Nephron progenitor cell (in vitro differentiated cells): ENCODE measurements at regions not wholly inside any gene's neighbourhood (a gene's known extent, or its start where the extent isn't known, plus 50 kb on each side); places are given as distances from the start of the nearest gene placed in this dataset.

Experiments
- DNase-seq: peaks from one replicate; pipeline ENCODE4 v3.0.0; 2021
- H3K27ac Mint-ChIP-seq: 2 replicates; pipeline ENCODE4 v1.8.0; 2021; ENCODE audit warnings: mild to moderate bottlenecking, moderate library complexity, mixed read lengths
- H3K27me3 Mint-ChIP-seq: 2 replicates; pipeline ENCODE4 v1.8.0; 2021; ENCODE audit warnings: mild to moderate bottlenecking, low read depth, mixed read lengths; ENCODE audit not compliant: poor library complexity
- H3K36me3 Mint-ChIP-seq: 2 replicates; pipeline ENCODE4 v1.8.0; 2021; ENCODE audit warnings: low read depth, mixed read lengths
- H3K4me1 Mint-ChIP-seq: 2 replicates; pipeline ENCODE4 v1.8.0; 2021; ENCODE audit warnings: mixed read lengths
- H3K4me3 Mint-ChIP-seq: 2 replicates; pipeline ENCODE4 v1.8.0; 2021; ENCODE audit warnings: mild to moderate bottlenecking, moderate library complexity, mixed read lengths
- H3K9me3 Mint-ChIP-seq: 2 replicates; pipeline ENCODE4 v1.8.0; 2021; ENCODE audit warnings: mild to moderate bottlenecking, moderate library complexity, mixed read lengths
- CTCF ChIP-seq: fragments of 200-600 bp; sonication (generic); IDR thresholded peaks from 2 replicates; pipeline ENCODE4 v1.5.0; 2021; ENCODE audit warnings: antibody characterized with exemption

- H3K36me3 Mint-ChIP-seq: no peaks in the 10 kb centered on the region
- no peaks in the 10 kb centered on the region for H3K4me1 Mint-ChIP-seq
- no peak for TF ChIP-seq CTCF
- no peaks in the 10 kb centered on the region for H3K9me3 Mint-ChIP-seq
- peaks cover 18% of the 10 kb centered on the region for H3K27me3 Mint-ChIP-seq
- DNase-seq: no peak
- H3K4me3 Mint-ChIP-seq: no peak overlapping the region
- no peak overlapping the region for H3K27ac Mint-ChIP-seq
Measured at GRCh38 chr10:31187182-31187581, 131.8 kb upstream of the ZEB1 start.

DNA sequence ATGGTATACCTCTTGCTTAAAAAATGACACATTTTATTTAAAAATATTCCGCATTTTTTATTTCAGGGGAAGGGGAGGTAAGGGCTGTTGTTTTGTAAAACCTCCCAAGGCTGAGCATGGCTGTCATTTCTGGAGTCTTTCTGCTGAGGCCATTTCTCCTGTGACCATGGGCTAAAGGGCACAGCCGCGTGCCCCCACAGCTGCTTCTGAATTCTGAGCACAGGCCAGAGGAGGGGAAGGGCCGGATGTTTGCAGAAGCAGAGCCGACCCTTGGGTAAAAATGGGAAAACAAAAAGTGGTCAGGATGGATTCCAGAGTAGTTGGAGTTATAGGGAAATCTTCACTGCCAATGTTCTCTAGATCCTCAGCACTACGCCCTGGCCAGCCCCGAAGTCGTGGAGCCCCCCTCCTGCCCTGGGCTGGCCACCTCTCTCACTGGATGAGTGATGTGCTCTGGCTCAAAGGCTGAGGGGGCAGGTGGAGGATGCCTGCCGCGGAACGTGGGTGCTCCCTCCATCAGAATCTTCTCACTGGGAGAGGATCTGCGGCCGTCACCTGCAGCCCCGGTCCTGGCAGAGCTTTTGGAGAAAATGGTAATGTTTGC is 131.3 kb upstream of the ZEB1 start:
- no peaks in the 10 kb centered on the region for H3K4me1 Mint-ChIP-seq
- no peaks in the 10 kb centered on the region for H3K36me3 Mint-ChIP-seq
- H3K27me3 Mint-ChIP-seq: peaks cover 14% of the 10 kb centered on the region
- no peak overlapping the region for H3K27ac Mint-ChIP-seq
- DNase-seq: no peak
- TF ChIP-seq CTCF: no peak
- no peaks in the 10 kb centered on the region for H3K9me3 Mint-ChIP-seq
- no peak overlapping the region for H3K4me3 Mint-ChIP-seq

DNA sequence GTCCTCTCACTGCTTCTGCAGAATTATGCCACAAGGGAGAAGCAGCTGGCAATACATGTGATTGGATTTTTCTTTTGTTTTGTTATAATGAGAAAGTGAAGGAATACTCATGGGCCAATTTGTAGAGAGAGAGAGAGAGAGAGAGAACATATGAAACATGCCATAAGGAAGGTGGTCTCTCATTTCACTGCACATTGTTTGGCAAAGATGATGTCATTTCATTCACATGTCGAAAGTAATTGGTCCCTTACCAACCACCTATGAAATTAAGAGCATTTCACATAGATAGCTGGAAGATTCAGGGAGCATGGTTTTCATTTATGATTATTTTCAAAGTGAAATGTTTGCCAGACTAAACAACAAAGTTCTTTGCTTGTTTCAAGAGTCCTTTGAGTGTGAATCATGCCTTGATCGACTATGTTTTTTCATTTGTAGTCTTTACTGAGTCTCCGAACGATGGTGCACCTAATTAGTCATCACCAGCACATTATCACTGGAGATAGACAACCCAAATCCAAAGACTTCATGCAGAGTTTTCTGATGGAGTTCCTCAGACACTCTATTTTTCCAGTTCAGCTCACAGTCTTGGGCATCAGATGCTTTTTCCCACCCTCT is 130.1 kb upstream of the ZEB1 start:
- H3K4me3 Mint-ChIP-seq: no peak overlapping the region
- TF ChIP-seq CTCF: no peak
- H3K27me3 Mint-ChIP-seq: peaks cover 12% of the 10 kb centered on the region
- no peak overlapping the region for H3K27ac Mint-ChIP-seq
- H3K36me3 Mint-ChIP-seq: no peaks in the 10 kb centered on the region
- no peaks in the 10 kb centered on the region for H3K4me1 Mint-ChIP-seq
- DNase-seq: no peak
- H3K9me3 Mint-ChIP-seq: no peaks in the 10 kb centered on the region

DNA sequence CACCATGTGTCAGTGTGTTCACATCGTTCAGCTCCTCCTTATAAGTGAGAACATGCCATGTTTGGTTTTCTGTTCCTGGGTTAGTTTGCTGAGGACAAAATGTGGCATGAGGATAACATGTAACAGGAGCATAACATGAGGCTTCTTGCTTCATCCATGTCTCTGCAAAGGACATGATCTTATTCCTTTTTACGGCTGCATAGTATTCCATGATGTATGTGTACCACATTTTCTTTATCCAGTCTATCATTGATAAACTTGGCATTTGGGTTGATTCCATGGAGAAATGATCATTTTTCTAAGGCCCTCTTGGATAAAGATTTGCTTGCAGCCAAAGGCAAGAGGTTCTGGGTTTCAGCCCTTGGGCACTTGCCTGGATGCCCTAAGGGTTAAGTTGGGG is 128.5 kb upstream of the ZEB1 start:
- no peaks in the 10 kb centered on the region for H3K36me3 Mint-ChIP-seq
- no peak for DNase-seq
- no peaks in the 10 kb centered on the region for H3K9me3 Mint-ChIP-seq
- no peak overlapping the region for H3K27ac Mint-ChIP-seq
- H3K4me3 Mint-ChIP-seq: no peak overlapping the region
- peaks cover 10% of the 10 kb centered on the region for H3K27me3 Mint-ChIP-seq
- H3K4me1 Mint-ChIP-seq: no peaks in the 10 kb centered on the region
- TF ChIP-seq CTCF: no peak

GRCh38 chr10:31192475-31192874 is 126.5 kb upstream of the ZEB1 start:
- no peak for DNase-seq
- H3K9me3 Mint-ChIP-seq: no peaks in the 10 kb centered on the region
- H3K27ac Mint-ChIP-seq: no peak overlapping the region
- no peak overlapping the region for H3K4me3 Mint-ChIP-seq
- no peak for TF ChIP-seq CTCF
- no peaks in the 10 kb centered on the region for H3K36me3 Mint-ChIP-seq
- H3K4me1 Mint-ChIP-seq: no peaks in the 10 kb centered on the region
- peaks cover 13% of the 10 kb centered on the region for H3K27me3 Mint-ChIP-seq

GRCh38 chr10:31194986-31195385 is 124.0 kb upstream of the ZEB1 start:
- no peak for DNase-seq
- Mint-ChIP-seq H3K9me3 (no peaks in the 10 kb centered on the region), H3K36me3 (no peaks in the 10 kb centered on the region), H3K27ac (no peak overlapping the region), H3K27me3 (peaks cover 13% of the 10 kb centered on the region), H3K4me3 (no peak overlapping the region), H3K4me1 (no peaks in the 10 kb centered on the region)
- no peak for TF ChIP-seq CTCF
